Loucy (cell line): ENCODE measurements at regions not wholly inside any gene's neighbourhood (a gene's known extent, or its start where the extent isn't known, plus 50 kb on each side); places are given as distances from the start of the nearest gene placed in this dataset.

Experiments
- EZH2phosphoT487 ChIP-seq: fragments of 200-600 bp; IDR thresholded peaks from 2 replicates; pipeline ENCODE4 v1.6.1; 2018; ENCODE audit warnings: antibody characterized with exemption, mild to moderate bottlenecking, moderate library complexity, borderline replicate concordance
- TF ChIP-seq, protein P1 (sequence below): fragments of 200-600 bp; sonication (generic); conservative IDR thresholded peaks from 2 replicates; pipeline ENCODE4 v1.5.1; 2014; ENCODE audit warnings: mild to moderate bottlenecking, antibody characterized with exemption, low read length

DNA sequence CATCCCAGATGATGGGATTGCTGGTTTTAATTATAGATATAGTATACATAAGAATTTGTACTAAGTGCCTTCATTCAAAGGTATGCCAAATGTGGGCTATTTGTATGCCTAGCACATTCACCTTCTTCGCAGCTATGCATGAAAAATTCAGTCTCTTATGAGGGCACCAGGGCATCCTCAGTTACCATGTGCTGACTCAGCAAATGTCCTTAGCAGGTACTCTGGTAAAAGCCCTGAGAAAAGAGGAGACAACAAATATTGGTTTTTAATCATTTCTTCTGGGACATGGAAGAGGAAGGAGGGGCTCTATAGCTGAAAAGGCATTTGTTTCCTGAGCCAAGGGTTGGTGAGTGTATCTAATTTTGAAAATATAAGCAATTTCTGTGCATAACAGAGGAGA, 258.1 kb upstream of the BMP2 start:
- TF ChIP-seq, protein P1, sequence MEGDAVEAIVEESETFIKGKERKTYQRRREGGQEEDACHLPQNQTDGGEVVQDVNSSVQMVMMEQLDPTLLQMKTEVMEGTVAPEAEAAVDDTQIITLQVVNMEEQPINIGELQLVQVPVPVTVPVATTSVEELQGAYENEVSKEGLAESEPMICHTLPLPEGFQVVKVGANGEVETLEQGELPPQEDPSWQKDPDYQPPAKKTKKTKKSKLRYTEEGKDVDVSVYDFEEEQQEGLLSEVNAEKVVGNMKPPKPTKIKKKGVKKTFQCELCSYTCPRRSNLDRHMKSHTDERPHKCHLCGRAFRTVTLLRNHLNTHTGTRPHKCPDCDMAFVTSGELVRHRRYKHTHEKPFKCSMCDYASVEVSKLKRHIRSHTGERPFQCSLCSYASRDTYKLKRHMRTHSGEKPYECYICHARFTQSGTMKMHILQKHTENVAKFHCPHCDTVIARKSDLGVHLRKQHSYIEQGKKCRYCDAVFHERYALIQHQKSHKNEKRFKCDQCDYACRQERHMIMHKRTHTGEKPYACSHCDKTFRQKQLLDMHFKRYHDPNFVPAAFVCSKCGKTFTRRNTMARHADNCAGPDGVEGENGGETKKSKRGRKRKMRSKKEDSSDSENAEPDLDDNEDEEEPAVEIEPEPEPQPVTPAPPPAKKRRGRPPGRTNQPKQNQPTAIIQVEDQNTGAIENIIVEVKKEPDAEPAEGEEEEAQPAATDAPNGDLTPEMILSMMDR, result no peak
- TF ChIP-seq EZH2phosphoT487, result no peak
